SK-N-MC (cell line): ENCODE measurements at regions not wholly inside any gene's neighbourhood (a gene's known extent, or its start where the extent isn't known, plus 50 kb on each side); places are given as distances from the start of the nearest gene placed in this dataset.

Experiments used
- DNase-seq: peaks from one replicate; pipeline ENCODE4 v3.0.0-alpha.2; 2011; ENCODE audit warnings: low read depth, low spot score
- H3K27ac ChIP-seq: fragments of 200-600 bp; sonication (generic); 2 replicates; pipeline ENCODE4 v1.5.1; 2016; ENCODE audit warnings: mixed run types
- H3K36me3 ChIP-seq: fragments of 200-600 bp; sonication (generic); 2 replicates; pipeline ENCODE4 v1.6.1; 2017; ENCODE audit warnings: antibody characterized with exemption, low read length, mixed read lengths; ENCODE audit not compliant: insufficient read depth
- H3K4me3 ChIP-seq: fragments of 200-600 bp; sonication (generic); 2 replicates; pipeline ENCODE4 v1.5.1; 2016
- H3K9ac ChIP-seq: fragments of 200-600 bp; sonication (generic); 2 replicates; pipeline ENCODE4 v1.8.0; 2017; ENCODE audit warnings: mixed run types, mixed read lengths; ENCODE audit not compliant: insufficient read length
- H3K9me3 ChIP-seq: fragments of 200-600 bp; sonication (generic); 2 replicates; pipeline ENCODE4 v1.6.1; 2017; ENCODE audit warnings: low read depth, mild to moderate bottlenecking, antibody characterized with exemption, low read length, moderate library complexity, mixed read lengths
- EZH2 ChIP-seq: fragments of 200-600 bp; sonication (generic); IDR thresholded peaks from one replicate; pipeline ENCODE4 v1.6.1; 2017; ENCODE audit warnings: antibody characterized with exemption
- FOXP2 ChIP-seq: optimal IDR thresholded peaks from 2 replicates; pipeline ENCODE3; 2011; ENCODE audit warnings: mild to moderate bottlenecking, moderate library complexity; ENCODE audit not compliant: insufficient read depth; ENCODE audit errors: extremely low read length, control extremely low read depth
- POLR2AphosphoS5 ChIP-seq: IDR thresholded peaks from 2 replicates; pipeline ENCODE4 v1.6.1; 2012; ENCODE audit warnings: mild to moderate bottlenecking, low read depth, low read length, borderline replicate concordance

DNA sequence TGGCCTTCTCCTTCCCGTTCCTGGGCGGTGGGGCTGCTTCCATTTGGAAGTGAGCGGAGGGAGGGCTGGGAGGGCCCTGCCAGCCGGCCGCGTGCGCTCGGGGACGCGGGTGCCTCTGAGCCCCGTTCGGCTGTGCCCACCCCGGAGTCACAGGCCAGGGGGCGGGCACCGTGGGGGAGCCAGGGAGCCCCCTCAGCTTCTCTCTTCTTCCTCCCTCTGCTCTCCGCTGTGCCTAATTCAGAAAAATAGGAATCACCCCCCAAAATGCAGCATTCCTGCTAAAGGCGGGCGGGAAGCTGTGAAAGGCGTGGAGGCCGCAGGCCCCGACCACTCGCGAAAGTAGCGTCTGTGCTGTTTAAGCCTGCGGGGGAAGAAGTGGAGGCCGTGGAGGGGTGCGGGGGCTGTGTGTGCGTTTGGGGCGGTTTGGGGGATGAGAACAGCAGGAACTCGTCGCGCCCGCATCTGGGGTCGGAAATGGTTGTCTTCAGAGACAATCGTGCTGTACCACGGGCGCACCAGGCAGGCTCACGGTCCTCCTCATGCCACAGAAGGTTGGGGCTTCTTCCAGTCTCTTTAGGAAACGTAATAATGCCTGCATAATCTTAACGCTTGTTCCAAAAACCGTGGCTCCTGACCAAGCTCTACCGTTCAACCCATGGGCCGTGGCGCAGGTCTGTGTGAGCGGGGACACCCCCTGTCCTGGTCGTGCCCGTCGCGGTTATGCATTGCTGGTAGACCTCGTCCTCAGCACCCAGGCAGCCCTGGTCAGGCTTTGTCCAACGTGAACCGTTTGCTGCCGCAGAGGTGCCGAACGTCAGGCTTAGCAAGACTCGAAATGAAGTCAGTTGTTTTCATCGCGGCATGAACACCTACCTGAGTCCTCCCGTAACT is 110.4 kb upstream of the SOX1 start:
- Histone ChIP-seq H3K9me3 (no peaks in the 10 kb centered on the region), H3K9ac (no peak overlapping the region), H3K27ac (no peak overlapping the region), H3K36me3 (no peaks in the 10 kb centered on the region), H3K4me3 (no peak overlapping the region)
- TF ChIP-seq EZH2 (no peak), POLR2AphosphoS5 (no peak), FOXP2 (no peak)
- DNase-seq, result no peak

DNA sequence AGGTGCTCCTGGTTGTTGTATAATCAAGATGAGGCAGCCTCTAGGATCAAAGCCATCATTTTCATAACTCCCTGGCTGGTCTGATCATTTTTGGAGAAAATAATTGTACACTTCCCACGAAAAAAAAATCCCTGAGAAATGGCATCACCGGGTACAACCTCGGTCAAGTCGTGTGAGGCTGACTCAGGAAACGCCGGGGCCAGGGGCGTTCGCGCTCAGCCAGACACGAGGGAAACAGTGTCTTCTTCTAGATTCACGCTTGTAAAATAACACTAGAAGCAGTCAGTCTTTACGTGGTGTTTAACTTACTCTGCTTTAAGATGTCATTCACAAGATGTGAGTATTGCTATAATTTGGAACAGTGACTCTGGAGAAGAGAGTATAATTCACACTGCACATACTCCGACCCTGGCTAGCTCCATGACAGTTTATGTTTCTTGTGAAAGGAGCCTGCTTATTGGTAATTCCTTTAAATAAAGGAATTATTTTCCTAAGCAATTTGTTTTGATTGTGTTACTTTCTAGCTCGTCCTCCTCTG is 109.0 kb upstream of the SOX1 start:
- H3K4me3 ChIP-seq, result no peak overlapping the region
- no peaks in the 10 kb centered on the region for H3K36me3 ChIP-seq
- TF ChIP-seq FOXP2 (no peak), EZH2 (no peak), POLR2AphosphoS5 (no peak)
- no peak for DNase-seq
- H3K9ac ChIP-seq, result no peak overlapping the region
- H3K27ac ChIP-seq, result no peak overlapping the region
- H3K9me3 ChIP-seq, result no peaks in the 10 kb centered on the region

DNA sequence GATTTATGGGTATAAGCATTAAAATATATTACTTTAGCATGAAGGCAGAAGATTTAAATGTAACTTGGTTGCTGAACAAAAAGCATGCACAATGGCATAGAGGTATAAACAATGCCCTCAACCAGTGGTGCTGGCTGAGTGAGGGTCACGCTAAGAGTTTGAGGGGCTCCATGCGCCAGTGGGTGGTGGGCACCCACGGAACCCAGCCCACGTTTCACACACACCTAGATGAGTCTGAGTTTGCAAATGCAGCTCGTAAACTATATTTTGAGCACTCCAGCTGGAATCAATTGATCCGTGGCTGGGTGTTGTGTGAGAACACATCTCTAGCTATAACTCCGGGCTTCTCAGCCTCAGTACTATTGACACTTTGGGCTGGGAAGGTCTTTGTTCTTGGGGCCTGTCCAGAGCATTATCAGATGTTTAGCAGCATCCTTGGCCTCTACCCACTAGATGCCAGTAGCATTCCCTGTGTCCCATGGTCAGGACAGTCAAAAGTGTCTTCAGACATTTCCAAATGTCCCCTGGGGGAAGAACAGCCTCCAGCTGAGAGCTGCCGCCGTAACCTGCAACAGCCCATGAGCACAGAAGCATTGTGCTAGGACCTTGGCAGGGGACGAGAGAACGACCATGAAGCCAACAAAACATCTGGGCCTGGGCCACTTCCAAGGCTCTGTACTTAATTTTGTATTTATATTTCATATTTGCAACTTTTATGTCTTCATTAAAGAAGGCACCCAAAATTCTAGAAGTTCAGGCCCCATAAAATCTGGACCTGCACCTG is 108.1 kb upstream of the SOX1 start:
- Histone ChIP-seq H3K9me3 (no peaks in the 10 kb centered on the region), H3K9ac (no peak overlapping the region), H3K27ac (no peak overlapping the region), H3K4me3 (no peak overlapping the region), H3K36me3 (no peaks in the 10 kb centered on the region)
- DNase-seq, result no peak
- TF ChIP-seq POLR2AphosphoS5 (no peak), FOXP2 (no peak), EZH2 (no peak)

DNA sequence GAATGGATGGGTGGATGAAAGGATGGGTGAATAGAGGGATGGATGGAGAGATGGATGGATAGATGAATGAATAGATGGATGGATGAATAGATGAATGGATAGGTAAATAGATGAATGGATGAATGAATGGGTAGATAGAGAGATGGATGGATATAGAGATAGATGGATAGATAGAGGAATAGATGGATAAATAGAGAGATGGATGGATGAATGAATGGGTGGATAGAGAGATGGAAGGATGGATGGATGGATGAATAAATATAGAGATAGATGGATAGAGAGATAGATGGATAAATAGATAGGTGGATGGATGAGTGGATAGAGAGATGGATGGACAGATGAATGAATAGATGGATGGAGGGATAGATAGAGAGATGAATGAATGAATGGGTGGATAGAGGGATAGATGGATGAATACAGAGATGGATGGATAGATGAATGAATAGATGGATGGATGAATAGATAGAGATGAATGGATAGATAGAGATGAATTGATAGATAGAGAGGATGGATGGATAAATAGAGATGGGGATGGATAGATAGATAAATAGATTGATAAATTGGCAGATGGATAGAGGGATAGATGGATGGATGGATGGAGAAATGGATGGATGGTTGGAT is 106.7 kb upstream of the SOX1 start:
- no peak overlapping the region for H3K27ac ChIP-seq
- no peak for DNase-seq
- no peak overlapping the region for H3K9ac ChIP-seq
- no peaks in the 10 kb centered on the region for H3K36me3 ChIP-seq
- no peaks in the 10 kb centered on the region for H3K9me3 ChIP-seq
- TF ChIP-seq EZH2 (no peak), POLR2AphosphoS5 (no peak), FOXP2 (no peak)
- H3K4me3 ChIP-seq, result no peak overlapping the region

DNA sequence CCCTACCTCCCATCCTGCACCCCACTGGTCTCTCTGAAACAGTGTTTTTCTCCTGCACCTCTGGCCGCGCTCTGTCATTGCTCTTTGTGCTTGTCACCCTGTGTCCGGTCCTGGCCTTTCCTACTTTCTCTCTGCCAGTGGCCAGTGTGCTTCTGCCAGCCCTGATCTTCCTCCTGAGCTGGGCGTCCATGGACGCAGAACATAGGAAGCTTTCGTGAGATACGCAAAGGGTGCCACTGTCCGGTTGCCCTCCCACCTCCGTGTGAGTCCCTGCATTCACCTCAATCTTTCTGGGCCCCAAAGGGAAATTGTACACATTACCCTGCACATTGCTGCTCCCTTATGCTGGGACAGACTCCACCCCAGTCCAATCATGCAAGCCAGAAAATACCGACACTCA is 105.7 kb upstream of the SOX1 start:
- no peaks in the 10 kb centered on the region for H3K9me3 ChIP-seq
- DNase-seq, result no peak
- H3K27ac ChIP-seq, result no peak overlapping the region
- no peak overlapping the region for H3K4me3 ChIP-seq
- no peaks in the 10 kb centered on the region for H3K36me3 ChIP-seq
- TF ChIP-seq FOXP2 (no peak), EZH2 (no peak), POLR2AphosphoS5 (no peak)
- no peak overlapping the region for H3K9ac ChIP-seq

DNA sequence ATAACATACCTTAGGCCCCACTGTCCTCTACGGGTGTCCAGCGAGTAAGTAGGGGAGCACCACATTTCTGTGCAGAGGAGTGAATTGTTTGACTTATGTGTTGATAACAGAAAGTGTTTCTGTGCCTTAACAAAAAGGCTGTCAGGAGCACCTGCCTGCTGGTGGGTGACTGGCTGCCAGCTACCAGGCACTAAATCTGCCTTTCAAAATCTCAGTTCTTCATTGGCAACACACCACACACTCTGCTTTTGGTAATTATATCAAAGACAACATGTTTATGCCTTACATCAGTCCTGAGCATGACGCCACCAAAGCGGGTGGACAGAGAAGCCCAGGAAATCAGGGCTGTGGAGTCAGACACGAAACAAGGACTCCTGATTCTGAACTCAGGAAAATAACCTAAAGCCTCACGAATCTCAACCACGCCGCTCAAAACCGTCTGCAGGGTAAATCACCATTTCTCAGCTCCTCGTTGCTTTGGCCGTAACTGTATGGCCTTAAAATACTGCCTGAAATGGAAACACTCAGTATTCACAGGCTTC is 105.2 kb upstream of the SOX1 start:
- TF ChIP-seq EZH2 (peak; percentile 11), FOXP2 (no peak)
- H3K9me3 ChIP-seq, result no peaks in the 10 kb centered on the region
- no peaks in the 10 kb centered on the region for H3K36me3 ChIP-seq
- no peak overlapping the region for H3K4me3 ChIP-seq
- DNase-seq, result no peak
- H3K27ac ChIP-seq, result no peak overlapping the region
- no peak overlapping the region for H3K9ac ChIP-seq

DNA sequence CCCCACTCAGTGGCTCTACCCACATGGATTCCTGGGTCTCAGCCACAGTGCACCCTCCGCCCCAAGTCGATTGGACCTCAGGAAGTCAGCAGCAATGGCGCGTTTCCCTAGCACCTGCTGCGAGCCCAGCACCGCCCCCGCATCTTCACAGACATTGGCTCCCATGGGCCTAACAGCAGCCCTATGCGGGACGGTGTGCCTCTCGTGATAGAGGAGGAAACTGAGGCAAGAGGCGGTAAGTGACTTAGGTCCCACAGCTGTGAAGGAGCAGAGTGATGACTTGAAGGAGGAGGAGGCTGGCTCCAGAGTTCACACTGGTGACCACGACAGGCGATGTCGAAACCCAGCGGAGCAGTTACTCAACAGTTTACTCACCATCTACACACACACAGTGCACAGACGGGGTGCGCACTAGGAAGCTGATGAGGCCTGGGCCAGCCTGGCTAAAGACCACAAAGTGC is 104.5 kb upstream of the SOX1 start:
- TF ChIP-seq FOXP2 (no peak), POLR2AphosphoS5 (no peak), EZH2 (no peak)
- Histone ChIP-seq H3K9me3 (no peaks in the 10 kb centered on the region), H3K9ac (no peak overlapping the region), H3K27ac (no peak overlapping the region), H3K4me3 (no peak overlapping the region), H3K36me3 (no peaks in the 10 kb centered on the region)
- no peak for DNase-seq

DNA sequence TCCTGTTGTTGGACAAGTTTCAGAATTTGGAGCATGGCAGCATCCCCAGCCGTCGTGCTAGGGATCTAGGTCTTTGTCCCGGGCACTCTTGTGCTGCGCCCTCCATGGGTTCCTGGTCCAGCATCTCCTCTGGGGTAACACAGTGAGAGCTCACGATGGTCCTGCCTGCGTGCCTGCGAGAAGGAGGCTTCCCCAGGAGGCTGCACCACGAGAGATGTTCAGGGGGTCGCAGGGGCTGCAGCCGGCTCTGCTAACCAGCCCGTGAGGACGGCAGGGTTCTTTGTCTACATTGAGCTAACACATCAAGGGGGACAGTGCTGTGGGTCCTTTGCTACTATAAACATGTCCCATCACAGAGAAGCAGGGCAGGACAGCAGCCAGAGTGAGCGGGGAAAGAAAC is 103.9 kb upstream of the SOX1 start:
- DNase-seq, result no peak
- Histone ChIP-seq H3K36me3 (no peaks in the 10 kb centered on the region), H3K4me3 (no peak overlapping the region), H3K9ac (no peak overlapping the region), H3K27ac (no peak overlapping the region), H3K9me3 (no peaks in the 10 kb centered on the region)
- TF ChIP-seq EZH2 (no peak), FOXP2 (no peak), POLR2AphosphoS5 (no peak)
